ENCODE measurements at regions not wholly inside any gene's neighbourhood (a gene's known extent, or its start where the extent isn't known, plus 50 kb on each side); places are given as distances from the start of the nearest gene placed in this dataset.

- TF ChIP-seq CTCF (IDR thresholded peaks at IDR 0.05) = no peak
- no peak for TF ChIP-seq POLR2A (IDR thresholded peaks at IDR 0.05)
Measured at GRCh38 chr5:4043135-4043534, 447.5 kb downstream of the IRX1 start.

Measured in esophagus squamous epithelium (tissue), 4 donors.